Activated CD4-positive, alpha-beta memory T cell treated with anti-CD3 and anti-CD28 coated beads, Interleukin-2, amount 10 ng/mL, durations not matched to agents 7 days and 5 days (primary cell): ENCODE measurements at regions not wholly inside any gene's neighbourhood (a gene's known extent, or its start where the extent isn't known, plus 50 kb on each side); places are given as distances from the start of the nearest gene placed in this dataset.

Source experiments
- CTCF ChIA-PET: fragments of 350-600 bp; sonication (Branson Sonifier 250); formaldehyde crosslinking; loops from one replicate; lab custom pipeline; 2021; ENCODE audit warnings: antibody characterized with exemption, inconsistent platforms; lab: Charles Lee
- POLR2A ChIA-PET: fragments of 350-600 bp; sonication (Branson Sonifier 250); formaldehyde crosslinking; loops from one replicate; lab custom pipeline; 2021; ENCODE audit warnings: antibody characterized with exemption; lab: Charles Lee
- DNase-seq: peaks from one replicate; pipeline ENCODE4 v3.0.0-alpha.2; 2020
- H3K27ac Mint-ChIP-seq: one replicate; pipeline ENCODE4 v1.8.0; 2021; ENCODE audit warnings: mild to moderate bottlenecking, mixed read lengths
- H3K27me3 Mint-ChIP-seq: one replicate; pipeline ENCODE4 v1.8.0; 2021; ENCODE audit warnings: mixed read lengths
- H3K36me3 Mint-ChIP-seq: one replicate; pipeline ENCODE4 v1.8.0; 2021; ENCODE audit warnings: low read depth, mixed read lengths
- H3K4me1 Mint-ChIP-seq: one replicate; pipeline ENCODE4 v1.8.0; 2021; ENCODE audit warnings: mixed read lengths
- H3K4me3 Mint-ChIP-seq: one replicate; pipeline ENCODE4 v1.8.0; 2021; ENCODE audit warnings: mild to moderate bottlenecking, mixed read lengths
- H3K9me3 Mint-ChIP-seq: one replicate; pipeline ENCODE4 v1.8.0; 2021; ENCODE audit warnings: mixed read lengths

GRCh38 chr2:65551528-65551927 lies 119.1 kb upstream of the SPRED2 start:
- H3K4me1 Mint-ChIP-seq, result peaks cover 11% of the 10 kb centered on the region
- H3K27me3 Mint-ChIP-seq, result peaks cover 15% of the 10 kb centered on the region
- POLR2A ChIA-PET, result no interaction called here
- H3K27ac Mint-ChIP-seq, result no peak overlapping the region
- H3K9me3 Mint-ChIP-seq, result no peaks in the 10 kb centered on the region
- no peak for DNase-seq
- H3K4me3 Mint-ChIP-seq, result no peak overlapping the region
- H3K36me3 Mint-ChIP-seq, result no peaks in the 10 kb centered on the region
- CTCF ChIA-PET, result interaction anchor here (0.7 kb wide), 1 partner anchor 391 kb away, joined by 3 read pairs; no protein-coding TSS in a partner anchor

- ChIA-PET CTCF (interaction anchor here (1.0 kb wide), 1 partner anchor 249 kb away, joined by 5 read pairs; no protein-coding TSS in a partner anchor), POLR2A (no interaction called here)
- H3K4me3 Mint-ChIP-seq, result no peak overlapping the region
- no peaks in the 10 kb centered on the region for H3K36me3 Mint-ChIP-seq
- no peaks in the 10 kb centered on the region for H3K9me3 Mint-ChIP-seq
- peaks cover 15% of the 10 kb centered on the region for H3K4me1 Mint-ChIP-seq
- H3K27ac Mint-ChIP-seq, result no peak overlapping the region
- DNase-seq, result no peak
- peaks cover 9% of the 10 kb centered on the region for H3K27me3 Mint-ChIP-seq
These were observed 117.8 kb upstream of the SPRED2 start for GRCh38 chr2:65550246-65550645.

GRCh38 chr2:65549631-65550030 lies 117.2 kb upstream of the SPRED2 start:
- POLR2A ChIA-PET, result no interaction called here

GRCh38 chr2:65549257-65549627 lies 116.8 kb upstream of the SPRED2 start:
- Mint-ChIP-seq H3K9me3 (no peaks in the 10 kb centered on the region), H3K4me3 (no peak overlapping the region), H3K27me3 (peaks cover 2% of the 10 kb centered on the region), H3K4me1 (peaks cover 7% of the 10 kb centered on the region), H3K27ac (no peak overlapping the region), H3K36me3 (no peaks in the 10 kb centered on the region)
- ChIA-PET CTCF (no interaction called here), POLR2A (no interaction called here)
- no peak for DNase-seq

More at GRCh38 chr2:65549631-65550030, 117.2 kb upstream of the SPRED2 start:
- H3K9me3 Mint-ChIP-seq, result no peaks in the 10 kb centered on the region
- CTCF ChIA-PET, result interaction anchor here (1.0 kb wide), 1 partner anchor 249 kb away, joined by 5 read pairs; no protein-coding TSS in a partner anchor
- no peaks in the 10 kb centered on the region for H3K36me3 Mint-ChIP-seq
- peaks cover 10% of the 10 kb centered on the region for H3K4me1 Mint-ChIP-seq
- no peak for DNase-seq
- no peak overlapping the region for H3K4me3 Mint-ChIP-seq
- H3K27me3 Mint-ChIP-seq, result peaks cover 4% of the 10 kb centered on the region
- no peak overlapping the region for H3K27ac Mint-ChIP-seq

- CTCF ChIA-PET, result no interaction called here
- H3K27ac Mint-ChIP-seq, result no peak overlapping the region
- no peaks in the 10 kb centered on the region for H3K9me3 Mint-ChIP-seq
- POLR2A ChIA-PET, result no interaction called here
- H3K4me3 Mint-ChIP-seq, result no peak overlapping the region
- no peak for DNase-seq
- no peaks in the 10 kb centered on the region for H3K36me3 Mint-ChIP-seq
- H3K4me1 Mint-ChIP-seq, result peaks cover 7% of the 10 kb centered on the region
- H3K27me3 Mint-ChIP-seq, result peaks cover 2% of the 10 kb centered on the region
These were observed 116.3 kb upstream of the SPRED2 start for GRCh38 chr2:65548576-65549256.

- no peak overlapping the region for H3K27ac Mint-ChIP-seq
- H3K4me3 Mint-ChIP-seq, result no peak overlapping the region
- H3K4me1 Mint-ChIP-seq, result peaks cover 4% of the 10 kb centered on the region
- ChIA-PET POLR2A (no interaction called here), CTCF (no interaction called here)
- no peaks in the 10 kb centered on the region for H3K27me3 Mint-ChIP-seq
- no peaks in the 10 kb centered on the region for H3K36me3 Mint-ChIP-seq
- no peak for DNase-seq
- no peaks in the 10 kb centered on the region for H3K9me3 Mint-ChIP-seq
These were observed 115.7 kb upstream of the SPRED2 start for GRCh38 chr2:65548064-65548463.

- POLR2A ChIA-PET, result no interaction called here
- no peaks in the 10 kb centered on the region for H3K36me3 Mint-ChIP-seq
- no peak for DNase-seq
- H3K27ac Mint-ChIP-seq, result no peak overlapping the region
- H3K4me3 Mint-ChIP-seq, result no peak overlapping the region
- CTCF ChIA-PET, result no interaction called here
- no peaks in the 10 kb centered on the region for H3K27me3 Mint-ChIP-seq
- H3K9me3 Mint-ChIP-seq, result no peaks in the 10 kb centered on the region
- peaks cover 4% of the 10 kb centered on the region for H3K4me1 Mint-ChIP-seq
These were observed 113.7 kb upstream of the SPRED2 start for GRCh38 chr2:65545837-65546805.

GRCh38 chr2:65541773-65542172 lies 109.4 kb upstream of the SPRED2 start:
- Mint-ChIP-seq H3K27me3 (peaks cover 4% of the 10 kb centered on the region), H3K36me3 (no peaks in the 10 kb centered on the region), H3K4me1 (peaks cover 4% of the 10 kb centered on the region), H3K4me3 (no peak overlapping the region), H3K27ac (no peak overlapping the region), H3K9me3 (no peaks in the 10 kb centered on the region)
- ChIA-PET CTCF (no interaction called here), POLR2A (no interaction called here)
- DNase-seq, result no peak

GRCh38 chr2:65539633-65540032 lies 107.2 kb upstream of the SPRED2 start:
- DNase-seq, result no peak
- Mint-ChIP-seq H3K36me3 (no peaks in the 10 kb centered on the region), H3K4me3 (no peak overlapping the region), H3K4me1 (no peaks in the 10 kb centered on the region), H3K27ac (no peak overlapping the region), H3K9me3 (no peaks in the 10 kb centered on the region), H3K27me3 (peaks cover 10% of the 10 kb centered on the region)
- CTCF ChIA-PET, result interaction anchor here (0.6 kb wide), 1 partner anchor 33 kb away, joined by 5 read pairs; no protein-coding TSS in a partner anchor
- POLR2A ChIA-PET, result no interaction called here

- H3K9me3 Mint-ChIP-seq, result no peaks in the 10 kb centered on the region
- H3K4me3 Mint-ChIP-seq, result no peak overlapping the region
- no peak overlapping the region for H3K27ac Mint-ChIP-seq
- DNase-seq, result no peak
- no peaks in the 10 kb centered on the region for H3K4me1 Mint-ChIP-seq
- CTCF ChIA-PET, result interaction anchor here (0.6 kb wide), 1 partner anchor 1926 kb away, joined by 5 read pairs; no protein-coding TSS in a partner anchor
- H3K36me3 Mint-ChIP-seq, result no peaks in the 10 kb centered on the region
- POLR2A ChIA-PET, result no interaction called here
- peaks cover 10% of the 10 kb centered on the region for H3K27me3 Mint-ChIP-seq
These were observed 105.4 kb upstream of the SPRED2 start for GRCh38 chr2:65537651-65538385.

GRCh38 chr2:65536596-65536995 lies 104.2 kb upstream of the SPRED2 start:
- Mint-ChIP-seq H3K9me3 (no peaks in the 10 kb centered on the region), H3K27me3 (peaks cover 10% of the 10 kb centered on the region), H3K36me3 (no peaks in the 10 kb centered on the region), H3K4me1 (no peaks in the 10 kb centered on the region), H3K4me3 (no peak overlapping the region), H3K27ac (no peak overlapping the region)
- ChIA-PET CTCF (no interaction called here), POLR2A (no interaction called here)
- no peak for DNase-seq

GRCh38 chr2:65532937-65533336 lies 100.5 kb upstream of the SPRED2 start:
- H3K4me1 Mint-ChIP-seq, result no peaks in the 10 kb centered on the region
- no peaks in the 10 kb centered on the region for H3K36me3 Mint-ChIP-seq
- H3K4me3 Mint-ChIP-seq, result no peak overlapping the region
- H3K27ac Mint-ChIP-seq, result no peak overlapping the region
- CTCF ChIA-PET, result no interaction called here
- POLR2A ChIA-PET, result no interaction called here
- no peak for DNase-seq
- no peaks in the 10 kb centered on the region for H3K9me3 Mint-ChIP-seq
- H3K27me3 Mint-ChIP-seq, result peaks cover 16% of the 10 kb centered on the region

- ChIA-PET CTCF (no interaction called here), POLR2A (no interaction called here)
- H3K27me3 Mint-ChIP-seq, result peaks cover 17% of the 10 kb centered on the region
- no peaks in the 10 kb centered on the region for H3K36me3 Mint-ChIP-seq
- H3K4me3 Mint-ChIP-seq, result no peak overlapping the region
- H3K9me3 Mint-ChIP-seq, result no peaks in the 10 kb centered on the region
- H3K4me1 Mint-ChIP-seq, result no peaks in the 10 kb centered on the region
- H3K27ac Mint-ChIP-seq, result no peak overlapping the region
- DNase-seq, result no peak
These were observed 99.9 kb upstream of the SPRED2 start for GRCh38 chr2:65532326-65532725.
